ENCODE measurements at regions not wholly inside any gene's neighbourhood (a gene's known extent, or its start where the extent isn't known, plus 50 kb on each side); places are given as distances from the start of the nearest gene placed in this dataset.
A peak's percentile ranks its signal among the peaks of the same experiment; 100 is the strongest.

DNA sequence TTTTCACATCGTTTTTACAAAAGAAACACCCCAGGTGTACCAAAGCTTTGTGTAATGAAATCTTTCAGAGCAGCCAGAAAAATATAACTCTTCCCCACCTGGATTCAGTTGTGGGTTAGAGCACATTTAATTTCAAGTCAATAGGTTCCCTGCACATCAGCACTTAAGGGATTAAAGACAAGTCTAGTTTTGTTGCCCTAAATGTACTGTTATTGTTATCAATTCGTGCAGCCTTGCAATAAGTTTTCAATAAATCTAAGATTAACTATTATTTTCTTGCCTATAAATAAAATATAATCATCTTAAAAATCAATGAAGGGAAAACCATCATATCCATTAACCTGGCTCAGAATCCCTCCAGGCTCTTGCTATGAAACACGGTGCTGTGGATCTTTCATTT is 172.5 kb upstream of the CDIN1 start:
- Histone ChIP-seq H3K27me3 (replicated peaks) (no peaks in the 10 kb centered on the region), H3K36me3 (replicated peaks) (no peaks in the 10 kb centered on the region), H3K4me3 (ENCODE audit: low read depth, low read length) (no peak overlapping the region), H3K27ac (peak overlapping the region; percentile 66)
- no peak for DNase-seq
- TF ChIP-seq, protein P1, sequence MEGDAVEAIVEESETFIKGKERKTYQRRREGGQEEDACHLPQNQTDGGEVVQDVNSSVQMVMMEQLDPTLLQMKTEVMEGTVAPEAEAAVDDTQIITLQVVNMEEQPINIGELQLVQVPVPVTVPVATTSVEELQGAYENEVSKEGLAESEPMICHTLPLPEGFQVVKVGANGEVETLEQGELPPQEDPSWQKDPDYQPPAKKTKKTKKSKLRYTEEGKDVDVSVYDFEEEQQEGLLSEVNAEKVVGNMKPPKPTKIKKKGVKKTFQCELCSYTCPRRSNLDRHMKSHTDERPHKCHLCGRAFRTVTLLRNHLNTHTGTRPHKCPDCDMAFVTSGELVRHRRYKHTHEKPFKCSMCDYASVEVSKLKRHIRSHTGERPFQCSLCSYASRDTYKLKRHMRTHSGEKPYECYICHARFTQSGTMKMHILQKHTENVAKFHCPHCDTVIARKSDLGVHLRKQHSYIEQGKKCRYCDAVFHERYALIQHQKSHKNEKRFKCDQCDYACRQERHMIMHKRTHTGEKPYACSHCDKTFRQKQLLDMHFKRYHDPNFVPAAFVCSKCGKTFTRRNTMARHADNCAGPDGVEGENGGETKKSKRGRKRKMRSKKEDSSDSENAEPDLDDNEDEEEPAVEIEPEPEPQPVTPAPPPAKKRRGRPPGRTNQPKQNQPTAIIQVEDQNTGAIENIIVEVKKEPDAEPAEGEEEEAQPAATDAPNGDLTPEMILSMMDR (IDR thresholded peaks at IDR 0.05; ENCODE audit: low read depth, low read length, missing control alignments): no peak
- in situ Hi-C loops (cut with HindIII; ENCODE audit: low pct_ligation_motif_present, low sequenced_read_pairs): no loop called here

DNA sequence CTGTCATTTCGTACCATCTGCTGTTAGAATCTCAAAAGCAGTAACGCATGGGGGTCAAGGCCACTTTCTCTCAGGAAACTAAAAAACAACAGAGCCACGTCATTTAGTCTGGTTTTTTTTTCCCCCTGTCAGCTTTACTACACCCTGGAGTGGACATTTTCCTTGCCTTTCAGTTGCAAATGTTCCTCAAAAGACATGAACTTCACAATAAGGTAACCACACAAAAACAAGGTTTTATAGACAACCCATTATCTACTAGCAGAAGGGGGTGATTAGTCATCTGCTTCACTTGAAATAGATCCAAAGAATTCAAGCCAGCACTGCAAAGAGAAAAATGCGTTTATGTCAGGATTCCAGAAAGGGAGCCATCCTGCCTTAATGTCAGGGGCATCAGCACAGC is 171.8 kb upstream of the CDIN1 start:
- in situ Hi-C loops (cut with HindIII; ENCODE audit: low pct_ligation_motif_present, low sequenced_read_pairs): no loop called here
- DNase-seq: peak; percentile 79
- TF ChIP-seq, protein P1 (IDR thresholded peaks at IDR 0.05; ENCODE audit: low read depth, low read length, missing control alignments): no peak
- Histone ChIP-seq H3K27me3 (replicated peaks) (no peaks in the 10 kb centered on the region), H3K36me3 (replicated peaks) (no peaks in the 10 kb centered on the region), H3K4me3 (ENCODE audit: low read depth, low read length) (no peak overlapping the region), H3K27ac (peak overlapping the region; percentile 66)

DNA sequence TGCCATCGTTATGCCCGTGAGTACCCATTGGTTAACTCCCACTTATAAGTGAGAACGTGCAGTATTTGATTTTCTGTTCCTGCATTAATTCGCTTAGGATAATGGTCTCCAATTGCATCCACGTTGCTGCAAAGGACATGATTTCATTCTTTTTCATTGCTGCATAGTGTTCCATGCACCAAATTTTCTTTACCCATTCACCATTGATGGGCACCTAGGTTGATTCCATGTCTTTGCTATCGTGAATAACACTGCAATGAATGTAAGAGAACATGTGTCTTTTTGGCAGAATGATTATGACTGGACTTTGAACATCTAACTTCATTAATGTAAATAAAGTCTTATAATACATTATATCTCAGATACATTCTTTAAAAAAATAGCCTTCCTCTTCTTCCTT is 169.6 kb upstream of the CDIN1 start:
- H3K36me3 ChIP-seq (replicated peaks): no peaks in the 10 kb centered on the region
- no peak for DNase-seq
- no peak overlapping the region for H3K4me3 ChIP-seq (ENCODE audit: low read depth, low read length)
- no peaks in the 10 kb centered on the region for H3K27me3 ChIP-seq (replicated peaks)
- H3K27ac ChIP-seq: no peak overlapping the region
- in situ Hi-C loops (cut with HindIII; ENCODE audit: low pct_ligation_motif_present, low sequenced_read_pairs): no loop called here
- TF ChIP-seq, protein P1 (IDR thresholded peaks at IDR 0.05; ENCODE audit: low read depth, low read length, missing control alignments): no peak

GRCh38 chr15:36414670-36415069 is 164.8 kb upstream of the CDIN1 start:
- in situ Hi-C loops (cut with HindIII; ENCODE audit: low pct_ligation_motif_present, low sequenced_read_pairs): no loop called here
- TF ChIP-seq, protein P1 (IDR thresholded peaks at IDR 0.05; ENCODE audit: low read depth, low read length, missing control alignments): no peak

GRCh38 chr15:36415643-36416042 is 163.8 kb upstream of the CDIN1 start:
- no peaks in the 10 kb centered on the region for H3K36me3 ChIP-seq (replicated peaks)
- DNase-seq: peak; percentile 92
- peak overlapping the region; percentile 76 for H3K27ac ChIP-seq
- in situ Hi-C loops (cut with HindIII; ENCODE audit: low pct_ligation_motif_present, low sequenced_read_pairs): no loop called here
- no peak overlapping the region for H3K4me3 ChIP-seq (ENCODE audit: low read depth, low read length)
- TF ChIP-seq, protein P1 (IDR thresholded peaks at IDR 0.05; ENCODE audit: low read depth, low read length, missing control alignments): no peak
- H3K27me3 ChIP-seq (replicated peaks): no peaks in the 10 kb centered on the region

More at GRCh38 chr15:36414670-36415069, 164.8 kb upstream of the CDIN1 start:
- Histone ChIP-seq H3K27ac (peak overlapping the region; percentile 76), H3K36me3 (replicated peaks) (no peaks in the 10 kb centered on the region), H3K27me3 (replicated peaks) (no peaks in the 10 kb centered on the region), H3K4me3 (ENCODE audit: low read depth, low read length) (no peak overlapping the region)
- peak; percentile 45 for DNase-seq

- in situ Hi-C loops (cut with HindIII; ENCODE audit: low pct_ligation_motif_present, low sequenced_read_pairs): no loop called here
- no peak for DNase-seq
Measured at GRCh38 chr15:36422631-36423030, 156.8 kb upstream of the CDIN1 start.

More at GRCh38 chr15:36422631-36423030, 156.8 kb upstream of the CDIN1 start:
- TF ChIP-seq, protein P1 (IDR thresholded peaks at IDR 0.05; ENCODE audit: low read depth, low read length, missing control alignments): no peak
- Histone ChIP-seq H3K36me3 (replicated peaks) (no peaks in the 10 kb centered on the region), H3K27me3 (replicated peaks) (no peaks in the 10 kb centered on the region), H3K4me3 (ENCODE audit: low read depth, low read length) (no peak overlapping the region), H3K27ac (no peak overlapping the region)

Data from brain microvascular endothelial cell (primary cell).